ENCODE measurements at regions not wholly inside any gene's neighbourhood (a gene's known extent, or its start where the extent isn't known, plus 50 kb on each side); places are given as distances from the start of the nearest gene placed in this dataset.

DNA sequence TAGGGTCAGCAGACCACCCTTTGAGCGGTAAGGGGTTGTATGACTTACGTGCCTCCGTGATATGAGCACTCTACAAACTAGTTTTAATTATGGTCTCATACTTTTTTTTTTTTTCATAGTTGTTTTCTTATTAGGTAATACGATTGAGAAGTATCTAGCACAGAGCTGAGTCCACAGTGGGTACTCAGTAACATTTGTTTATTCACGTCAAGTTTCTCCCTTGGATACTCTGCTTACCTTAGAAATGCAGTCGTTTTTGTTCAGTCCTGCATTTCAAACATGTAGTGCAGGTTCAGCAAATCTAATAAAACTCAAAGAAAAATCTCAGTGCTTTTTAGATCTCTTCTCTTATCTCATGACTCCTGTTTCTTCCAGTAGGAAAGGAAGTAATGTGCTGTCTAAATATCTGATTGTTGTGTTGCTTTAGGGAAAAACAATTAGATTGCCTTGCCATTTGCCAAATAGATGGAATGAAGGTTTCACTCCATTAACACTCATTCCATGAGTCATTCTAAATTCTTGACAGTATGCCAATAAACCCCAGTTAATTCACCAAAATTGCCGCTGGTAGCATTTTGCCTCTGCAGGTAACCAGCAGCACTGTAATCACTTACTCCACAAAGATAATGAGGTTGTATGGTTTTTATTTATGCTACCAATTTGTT is 118.9 kb downstream of the PTCSC3 start:
- Mint-ChIP-seq H3K27me3 (peaks cover 37% of the 10 kb centered on the region), H3K27ac (ENCODE audit: low read depth) (no peak overlapping the region), H3K9me3 (no peaks in the 10 kb centered on the region), H3K36me3 (ENCODE audit: insufficient read depth) (no peaks in the 10 kb centered on the region), H3K4me1 (no peaks in the 10 kb centered on the region), H3K4me3 (no peak overlapping the region)
- DNase-seq (ENCODE audit: low spot score in 2 of 2) (no peak), ATAC-seq (replicated peaks; ENCODE audit: extremely low read depth, poor library complexity, severe bottlenecking) (no peak)

DNA sequence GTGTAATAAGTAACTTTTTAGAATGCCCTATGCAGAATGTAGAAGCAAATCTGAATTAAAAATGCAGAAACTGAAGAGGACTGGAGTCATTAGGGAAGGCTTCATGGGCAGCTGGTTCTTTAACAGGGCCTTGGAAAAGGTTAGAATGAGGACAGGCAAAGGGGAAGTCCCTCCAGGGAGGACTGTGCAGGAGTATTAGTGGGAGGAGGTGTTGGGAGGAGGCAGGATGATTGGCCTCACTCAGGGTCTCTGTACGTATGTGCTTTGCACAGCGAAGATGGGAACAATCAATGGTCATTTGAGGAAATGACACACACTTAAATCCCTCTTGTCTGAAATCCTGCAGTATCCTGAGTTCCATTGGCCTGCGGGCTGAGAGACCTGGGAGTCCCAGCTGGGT is 119.7 kb downstream of the PTCSC3 start:
- H3K4me3 Mint-ChIP-seq = no peak overlapping the region
- no peaks in the 10 kb centered on the region for H3K9me3 Mint-ChIP-seq
- H3K27me3 Mint-ChIP-seq = peaks cover 29% of the 10 kb centered on the region
- H3K36me3 Mint-ChIP-seq (ENCODE audit: insufficient read depth) = no peaks in the 10 kb centered on the region
- no peak overlapping the region for H3K27ac Mint-ChIP-seq (ENCODE audit: low read depth)
- no peaks in the 10 kb centered on the region for H3K4me1 Mint-ChIP-seq
- ATAC-seq (replicated peaks; ENCODE audit: extremely low read depth, poor library complexity, severe bottlenecking) = no peak
- no peak for DNase-seq (ENCODE audit: low spot score in 2 of 2)

GRCh38 chr14:36055681-36056225 is 120.8 kb downstream of the PTCSC3 start:
- DNase-seq (ENCODE audit: low spot score in 2 of 2) (no peak), ATAC-seq (replicated peaks; ENCODE audit: extremely low read depth, poor library complexity, severe bottlenecking) (no peak)
- Mint-ChIP-seq H3K36me3 (ENCODE audit: insufficient read depth) (no peaks in the 10 kb centered on the region), H3K4me3 (no peak overlapping the region), H3K4me1 (no peaks in the 10 kb centered on the region), H3K27ac (ENCODE audit: low read depth) (no peak overlapping the region), H3K9me3 (no peaks in the 10 kb centered on the region), H3K27me3 (peaks cover 21% of the 10 kb centered on the region)

DNA sequence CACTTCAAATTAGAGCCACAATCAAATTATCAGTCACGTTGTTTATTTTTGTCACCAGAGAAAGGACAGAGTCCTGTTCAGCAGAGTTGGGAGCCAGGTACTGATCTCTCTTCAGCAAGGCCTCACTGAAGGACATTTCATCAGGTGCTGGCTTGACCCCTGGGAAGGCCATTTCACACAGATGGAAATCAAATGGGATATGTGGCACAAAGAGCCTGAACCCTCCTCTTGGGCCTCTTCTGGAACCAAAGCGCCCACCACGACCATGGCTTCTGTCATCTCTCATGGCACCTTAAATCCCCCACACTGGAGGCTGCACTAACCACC is 121.5 kb downstream of the PTCSC3 start:
- no peak for DNase-seq (ENCODE audit: low spot score in 2 of 2)
- H3K27me3 Mint-ChIP-seq = peaks cover 21% of the 10 kb centered on the region
- H3K4me3 Mint-ChIP-seq = no peak overlapping the region
- ATAC-seq (replicated peaks; ENCODE audit: extremely low read depth, poor library complexity, severe bottlenecking) = no peak
- no peaks in the 10 kb centered on the region for H3K36me3 Mint-ChIP-seq (ENCODE audit: insufficient read depth)
- H3K4me1 Mint-ChIP-seq = no peaks in the 10 kb centered on the region
- no peak overlapping the region for H3K27ac Mint-ChIP-seq (ENCODE audit: low read depth)
- no peaks in the 10 kb centered on the region for H3K9me3 Mint-ChIP-seq

GRCh38 chr14:36054353-36055051 is 122.0 kb downstream of the PTCSC3 start:
- H3K4me1 Mint-ChIP-seq = no peaks in the 10 kb centered on the region
- H3K9me3 Mint-ChIP-seq = no peaks in the 10 kb centered on the region
- H3K4me3 Mint-ChIP-seq = no peak overlapping the region
- peaks cover 21% of the 10 kb centered on the region for H3K27me3 Mint-ChIP-seq
- DNase-seq (ENCODE audit: low spot score in 2 of 2) (no peak), ATAC-seq (replicated peaks; ENCODE audit: extremely low read depth, poor library complexity, severe bottlenecking) (no peak)
- H3K36me3 Mint-ChIP-seq (ENCODE audit: insufficient read depth) = no peaks in the 10 kb centered on the region
- no peak overlapping the region for H3K27ac Mint-ChIP-seq (ENCODE audit: low read depth)

GRCh38 chr14:36052681-36053080 is 123.8 kb downstream of the PTCSC3 start:
- Mint-ChIP-seq H3K27ac (ENCODE audit: low read depth) (no peak overlapping the region), H3K9me3 (no peaks in the 10 kb centered on the region), H3K4me1 (no peaks in the 10 kb centered on the region), H3K27me3 (peaks cover 25% of the 10 kb centered on the region), H3K4me3 (no peak overlapping the region), H3K36me3 (ENCODE audit: insufficient read depth) (no peaks in the 10 kb centered on the region)
- ATAC-seq (replicated peaks; ENCODE audit: extremely low read depth, poor library complexity, severe bottlenecking) (no peak), DNase-seq (ENCODE audit: low spot score in 2 of 2) (no peak)

GRCh38 chr14:36052063-36052462 is 124.5 kb downstream of the PTCSC3 start:
- H3K4me1 Mint-ChIP-seq = no peaks in the 10 kb centered on the region
- DNase-seq (ENCODE audit: low spot score in 2 of 2) = no peak
- no peak for ATAC-seq (replicated peaks; ENCODE audit: extremely low read depth, poor library complexity, severe bottlenecking)
- H3K27me3 Mint-ChIP-seq = peaks cover 24% of the 10 kb centered on the region
- H3K27ac Mint-ChIP-seq (ENCODE audit: low read depth) = no peak overlapping the region
- H3K36me3 Mint-ChIP-seq (ENCODE audit: insufficient read depth) = no peaks in the 10 kb centered on the region
- no peaks in the 10 kb centered on the region for H3K9me3 Mint-ChIP-seq
- H3K4me3 Mint-ChIP-seq = no peak overlapping the region

DNA sequence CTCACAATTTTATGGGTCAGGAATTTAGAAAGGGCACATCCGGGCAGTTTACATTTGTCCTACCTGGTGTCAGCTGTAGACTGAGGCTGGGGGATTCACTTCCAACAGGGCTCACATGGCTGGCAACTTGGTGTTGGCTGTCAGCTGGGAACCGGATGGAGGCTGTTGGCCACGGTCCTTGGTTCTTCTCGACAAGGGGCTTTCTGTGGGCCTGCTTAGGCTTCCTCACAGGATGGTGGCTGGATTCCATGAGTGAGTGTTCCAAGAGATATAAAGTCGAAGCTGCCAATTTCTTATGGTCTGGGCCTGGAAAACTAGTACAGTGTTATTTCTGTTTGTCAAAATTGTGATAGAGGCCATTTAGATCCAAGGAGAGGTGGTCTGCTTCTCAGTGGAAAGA is 127.9 kb downstream of the PTCSC3 start:
- Mint-ChIP-seq H3K4me3 (no peak overlapping the region), H3K27me3 (peaks cover 17% of the 10 kb centered on the region), H3K4me1 (no peaks in the 10 kb centered on the region), H3K36me3 (ENCODE audit: insufficient read depth) (no peaks in the 10 kb centered on the region), H3K27ac (ENCODE audit: low read depth) (no peak overlapping the region), H3K9me3 (peaks cover 5% of the 10 kb centered on the region)
- DNase-seq (ENCODE audit: low spot score in 2 of 2) (no peak), ATAC-seq (replicated peaks; ENCODE audit: extremely low read depth, poor library complexity, severe bottlenecking) (no peak)

DNA sequence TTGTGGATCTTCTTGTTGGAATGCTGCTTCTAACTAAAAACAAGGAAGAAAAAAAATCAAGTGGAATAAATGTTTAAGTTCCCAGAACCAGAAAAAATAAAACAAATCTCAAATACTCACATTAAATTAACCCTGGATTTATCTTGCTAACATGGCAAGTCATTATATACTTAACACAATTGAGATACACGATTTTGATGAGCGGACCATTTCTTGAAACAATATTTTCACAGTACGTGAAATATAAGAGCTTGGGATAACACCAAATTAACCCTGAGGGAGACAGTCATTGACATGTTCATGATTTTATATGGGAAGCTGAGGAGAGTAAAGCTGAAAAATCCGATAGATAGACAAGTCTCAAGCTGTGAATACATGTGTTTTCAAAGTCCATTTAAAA is 128.6 kb downstream of the PTCSC3 start:
- no peak overlapping the region for H3K4me3 Mint-ChIP-seq
- H3K9me3 Mint-ChIP-seq = peaks cover 5% of the 10 kb centered on the region
- no peak overlapping the region for H3K27ac Mint-ChIP-seq (ENCODE audit: low read depth)
- no peaks in the 10 kb centered on the region for H3K4me1 Mint-ChIP-seq
- DNase-seq (ENCODE audit: low spot score in 2 of 2) (no peak), ATAC-seq (replicated peaks; ENCODE audit: extremely low read depth, poor library complexity, severe bottlenecking) (no peak)
- peaks cover 17% of the 10 kb centered on the region for H3K27me3 Mint-ChIP-seq
- no peaks in the 10 kb centered on the region for H3K36me3 Mint-ChIP-seq (ENCODE audit: insufficient read depth)

DNA sequence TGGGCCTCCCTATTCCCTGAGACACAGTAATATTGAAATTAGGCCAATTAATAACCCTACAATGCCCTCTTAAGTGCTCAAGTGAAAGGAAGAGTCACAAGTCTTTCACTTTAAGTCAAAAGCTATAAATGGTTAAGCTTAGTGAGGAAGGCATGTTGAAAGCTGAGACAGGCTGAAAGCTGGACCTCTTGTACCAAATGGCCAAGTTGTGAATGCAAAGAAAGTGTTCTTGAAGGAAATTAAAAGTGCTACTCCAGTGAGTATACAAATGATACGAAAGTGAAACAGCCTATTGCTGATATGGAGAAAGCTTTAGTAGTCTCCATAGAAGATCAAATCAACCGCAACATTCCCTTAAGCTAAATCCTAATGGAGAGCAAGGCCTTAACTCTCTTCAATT is 140.8 kb downstream of the PTCSC3 start:
- no peak for DNase-seq (ENCODE audit: low spot score in 2 of 2)
- peaks cover 12% of the 10 kb centered on the region for H3K27me3 Mint-ChIP-seq
- no peaks in the 10 kb centered on the region for H3K4me1 Mint-ChIP-seq
- no peaks in the 10 kb centered on the region for H3K36me3 Mint-ChIP-seq (ENCODE audit: insufficient read depth)
- no peak overlapping the region for H3K4me3 Mint-ChIP-seq
- no peaks in the 10 kb centered on the region for H3K9me3 Mint-ChIP-seq
- no peak overlapping the region for H3K27ac Mint-ChIP-seq (ENCODE audit: low read depth)
- no peak for ATAC-seq (replicated peaks; ENCODE audit: extremely low read depth, poor library complexity, severe bottlenecking)

DNA sequence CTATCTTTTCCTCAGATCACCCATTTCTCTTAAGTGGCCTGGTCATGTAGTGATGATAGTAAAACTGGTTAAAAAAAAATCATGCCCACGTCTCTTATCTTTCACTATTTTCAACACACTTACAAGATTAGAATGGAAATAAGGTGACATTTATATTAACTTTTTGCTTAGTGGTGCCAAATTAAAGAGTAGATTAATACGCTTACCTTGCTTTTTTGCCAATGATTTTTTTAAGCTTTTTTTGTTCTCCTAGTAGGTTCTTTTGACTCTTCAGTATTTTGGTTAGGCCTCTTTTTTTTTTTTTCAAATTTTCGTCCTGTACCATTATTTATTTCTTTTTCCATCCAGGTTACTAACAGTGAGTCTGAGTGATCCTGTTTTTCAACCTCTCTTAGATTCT is 147.9 kb downstream of the PTCSC3 start:
- Mint-ChIP-seq H3K27ac (ENCODE audit: low read depth) (no peak overlapping the region), H3K4me3 (no peak overlapping the region), H3K27me3 (no peaks in the 10 kb centered on the region), H3K4me1 (no peaks in the 10 kb centered on the region), H3K9me3 (no peaks in the 10 kb centered on the region), H3K36me3 (ENCODE audit: insufficient read depth) (no peaks in the 10 kb centered on the region)
- ATAC-seq (replicated peaks; ENCODE audit: extremely low read depth, poor library complexity, severe bottlenecking) (no peak), DNase-seq (ENCODE audit: low spot score in 2 of 2) (no peak)

DNA sequence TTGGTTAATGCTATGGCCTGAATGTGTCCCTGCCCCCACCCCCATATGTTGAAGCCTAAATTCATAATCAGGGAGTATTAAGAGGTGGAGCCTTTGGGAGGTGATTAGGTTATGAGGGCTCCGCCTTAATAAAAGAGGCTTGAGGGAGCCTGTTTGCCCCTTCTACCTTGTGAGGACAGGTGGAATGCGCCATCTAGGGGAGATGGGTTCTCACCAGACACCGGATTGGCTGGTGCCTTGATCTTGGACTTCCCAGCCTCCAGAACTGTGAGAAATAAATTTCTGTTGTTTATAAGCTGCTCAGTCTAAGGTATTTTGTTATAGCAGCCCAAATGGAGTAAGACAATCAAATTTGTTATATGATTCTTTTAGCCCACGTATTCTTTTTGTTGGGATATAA is 148.3 kb downstream of the PTCSC3 start:
- H3K27ac Mint-ChIP-seq (ENCODE audit: low read depth) = no peak overlapping the region
- H3K4me3 Mint-ChIP-seq = no peak overlapping the region

DNA sequence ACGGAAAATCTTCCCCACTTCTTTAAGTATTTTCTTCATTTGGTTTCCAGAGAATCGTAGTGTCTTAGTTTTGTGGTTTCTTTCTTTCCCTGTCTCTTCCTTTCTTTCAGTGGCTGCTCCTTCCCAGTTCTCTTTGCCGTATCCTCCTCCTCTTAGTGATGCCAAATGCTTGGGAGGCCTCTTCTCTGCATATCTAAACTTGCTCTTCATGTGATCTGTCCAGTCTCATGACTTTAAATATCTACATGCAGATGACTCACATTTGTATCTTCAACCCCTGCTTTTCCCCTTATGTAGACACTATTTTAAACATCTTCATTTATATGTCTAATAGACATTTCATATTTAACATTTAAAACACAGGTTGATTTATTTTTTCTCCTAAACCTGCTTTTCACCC is 149.2 kb downstream of the PTCSC3 start:
- Mint-ChIP-seq H3K27me3 (no peaks in the 10 kb centered on the region), H3K9me3 (no peaks in the 10 kb centered on the region), H3K27ac (ENCODE audit: low read depth) (no peak overlapping the region), H3K4me1 (no peaks in the 10 kb centered on the region), H3K4me3 (no peak overlapping the region), H3K36me3 (ENCODE audit: insufficient read depth) (no peaks in the 10 kb centered on the region)
- ATAC-seq (replicated peaks; ENCODE audit: extremely low read depth, poor library complexity, severe bottlenecking) (no peak), DNase-seq (ENCODE audit: low spot score in 2 of 2) (no peak)

More for the DNA sequence above, 148.3 kb downstream of the PTCSC3 start:
- no peaks in the 10 kb centered on the region for H3K27me3 Mint-ChIP-seq
- no peak for ATAC-seq (replicated peaks; ENCODE audit: extremely low read depth, poor library complexity, severe bottlenecking)
- DNase-seq (ENCODE audit: low spot score in 2 of 2) = no peak
- H3K36me3 Mint-ChIP-seq (ENCODE audit: insufficient read depth) = no peaks in the 10 kb centered on the region
- no peaks in the 10 kb centered on the region for H3K4me1 Mint-ChIP-seq
- no peaks in the 10 kb centered on the region for H3K9me3 Mint-ChIP-seq
